Smooth muscle cell (in vitro differentiated cells): ENCODE measurements at regions not wholly inside any gene's neighbourhood (a gene's known extent, or its start where the extent isn't known, plus 50 kb on each side); places are given as distances from the start of the nearest gene placed in this dataset.

Experiments
- DNase-seq: peaks from one replicate; lab custom pipeline; 2025; ENCODE audit not compliant: unreplicated experiment; lab: John Stamatoyannopoulos, UW
- H2AFZ ChIP-seq: fragments of 200-600 bp; sonication (generic); 2 replicates; pipeline ENCODE4 v1.6.0; 2016; ENCODE audit warnings: antibody characterized with exemption, low read depth, mild to moderate bottlenecking
- H3F3A ChIP-seq: fragments of 200-600 bp; sonication (generic); 2 replicates; pipeline ENCODE4 v1.6.0; 2017; ENCODE audit warnings: antibody characterized with exemption, low read depth
- H3K27ac ChIP-seq: fragments of 200-600 bp; sonication (generic); 2 replicates; pipeline ENCODE4 v1.5.1; 2016; ENCODE audit warnings: low read depth, mild to moderate bottlenecking
- H3K27me3 ChIP-seq: fragments of 200-600 bp; sonication (generic); 2 replicates; pipeline ENCODE4 v1.6.1; 2016; ENCODE audit warnings: low read depth, mild to moderate bottlenecking
- H3K36me3 ChIP-seq: fragments of 200-600 bp; sonication (generic); 2 replicates; pipeline ENCODE4 v1.5.1; 2016; ENCODE audit warnings: low read depth
- H3K4me1 ChIP-seq: fragments of 200-600 bp; sonication (generic); 2 replicates; pipeline ENCODE4 v1.5.1; 2016; ENCODE audit warnings: low read depth
- H3K4me2 ChIP-seq: fragments of 200-600 bp; sonication (generic); 2 replicates; pipeline ENCODE4 v1.6.0; 2016; ENCODE audit warnings: mild to moderate bottlenecking
- H3K4me3 ChIP-seq: fragments of 200-600 bp; sonication (generic); 2 replicates; pipeline ENCODE4 v1.5.1; 2016; ENCODE audit warnings: mild to moderate bottlenecking
- H3K79me2 ChIP-seq: fragments of 200-600 bp; sonication (generic); 2 replicates; pipeline ENCODE4 v1.6.0; 2016; ENCODE audit warnings: low read depth, mild to moderate bottlenecking
- H3K9ac ChIP-seq: fragments of 200-600 bp; sonication (generic); 2 replicates; pipeline ENCODE4 v1.6.0; 2016; ENCODE audit warnings: low read depth
- H3K9me3 ChIP-seq: fragments of 200-600 bp; sonication (generic); replicated peaks from 2 replicates; pipeline ENCODE4 v1.5.1; 2016; ENCODE audit warnings: low read depth
- H4K20me1 ChIP-seq: fragments of 200-600 bp; sonication (generic); 2 replicates; pipeline ENCODE4 v1.6.0; 2016; ENCODE audit warnings: low read depth
- CTCF ChIP-seq: fragments of 200-600 bp; sonication (generic); IDR thresholded peaks from 2 replicates; pipeline ENCODE4 v1.5.1; 2017; ENCODE audit warnings: borderline replicate concordance, mild to moderate bottlenecking, antibody characterized with exemption; ENCODE audit not compliant: insufficient read depth, poor library complexity, severe bottlenecking
- WGBS: methylation state at CpG from one replicate; pipeline ENCODE4 v1.1.7; 2016; ENCODE audit warnings: low lambda C conversion rate; 5-methylcytosine and 5-hydroxymethylcytosine counted together

GRCh38 chr3:140832883-140833282 is 108.8 kb upstream of the SLC25A36 start:
- Histone ChIP-seq H3K4me2 (no peak overlapping the region), H3K4me3 (no peak overlapping the region), H3K9me3 (no peaks in the 10 kb centered on the region), H3K79me2 (no peaks in the 10 kb centered on the region), H3K4me1 (no peaks in the 10 kb centered on the region), H3K9ac (no peak overlapping the region), H3F3A (no peaks in the 10 kb centered on the region), H3K36me3 (no peaks in the 10 kb centered on the region), H4K20me1 (no peaks in the 10 kb centered on the region), H3K27ac (no peak overlapping the region), H3K27me3 (peaks cover 8% of the 10 kb centered on the region), H2AFZ (no peak overlapping the region)
- no peak for TF ChIP-seq CTCF
- DNase-seq, result no peak
- WGBS, result 89% methylated on average over 3 of the region's 3 CpGs

GRCh38 chr3:140834266-140835037 is 107.2 kb upstream of the SLC25A36 start:
- H2AFZ ChIP-seq, result no peak overlapping the region
- no peak for DNase-seq

GRCh38 chr3:140842984-140843649 is 98.5 kb upstream of the SLC25A36 start:
- Histone ChIP-seq H2AFZ (no peak overlapping the region), H4K20me1 (no peaks in the 10 kb centered on the region), H3K79me2 (no peaks in the 10 kb centered on the region), H3K36me3 (no peaks in the 10 kb centered on the region), H3K9me3 (no peaks in the 10 kb centered on the region), H3K9ac (no peak overlapping the region), H3F3A (no peaks in the 10 kb centered on the region), H3K4me1 (no peaks in the 10 kb centered on the region), H3K27me3 (peaks cover 26% of the 10 kb centered on the region), H3K4me2 (no peak overlapping the region), H3K4me3 (no peak overlapping the region), H3K27ac (no peak overlapping the region)
- no peak for TF ChIP-seq CTCF
- no peak for DNase-seq
- 98% methylated on average over 4 of the region's 4 CpGs for WGBS

More at GRCh38 chr3:140834266-140835037, 107.2 kb upstream of the SLC25A36 start:
- Histone ChIP-seq H3K79me2 (no peaks in the 10 kb centered on the region), H3K36me3 (no peaks in the 10 kb centered on the region), H3F3A (no peaks in the 10 kb centered on the region), H4K20me1 (no peaks in the 10 kb centered on the region), H3K27me3 (peaks cover 5% of the 10 kb centered on the region), H3K4me2 (no peak overlapping the region), H3K4me1 (no peaks in the 10 kb centered on the region), H3K27ac (peak overlapping the region; percentile 36), H3K9ac (no peak overlapping the region), H3K9me3 (no peaks in the 10 kb centered on the region), H3K4me3 (no peak overlapping the region)
- 31% methylated on average over 5 of the region's 5 CpGs for WGBS
- no peak for TF ChIP-seq CTCF
